Esophagus squamous epithelium (tissue), 4 donors: ENCODE measurements at regions not wholly inside any gene's neighbourhood (a gene's known extent, or its start where the extent isn't known, plus 50 kb on each side); places are given as distances from the start of the nearest gene placed in this dataset.

Source experiments
- CTCF ChIP-seq, 6 experiments: fragments of 450-650 bp in 4 of 6; fragments of 200-600 bp in 2 of 6; sonication (generic) in 2 of 6; IDR thresholded peaks; one replicate each; pipeline ENCODE4 v1.5.1; 2016 to 2019; ENCODE audit warnings: antibody characterized with exemption in 6 of 6, mild to moderate bottlenecking in 4 of 6, moderate library complexity in 4 of 6
- POLR2A ChIP-seq, 4 donors: fragments of 450-650 bp; IDR thresholded peaks; one replicate each; pipeline ENCODE4 v1.6.1; 2017; ENCODE audit warnings: antibody characterized with exemption in 4 of 4, mild to moderate bottlenecking in 4 of 4, moderate library complexity in 3 of 4

GRCh38 chr9:79325501-79325900, 246.3 kb upstream of the TLE4 start:
- no peak for TF ChIP-seq CTCF (IDR thresholded peaks at IDR 0.05)
- no peak for TF ChIP-seq POLR2A (IDR thresholded peaks at IDR 0.05)
